Gastroesophageal sphincter (tissue), 4 donors: ENCODE measurements at regions not wholly inside any gene's neighbourhood (a gene's known extent, or its start where the extent isn't known, plus 50 kb on each side); places are given as distances from the start of the nearest gene placed in this dataset.

Experiments used
- ATAC-seq: fragments of 150-250 bp; one replicate; pipeline ENCODE4 v1.9.1; 2016; ENCODE audit warnings: mild to moderate bottlenecking, moderate library complexity
- H3K27ac ChIP-seq, 4 donors: fragments of 200-600 bp; sonication (generic) in 3 of 4; 1 replicate in 3 of 4; 2 replicates in 1 of 4; pipeline ENCODE4 v1.5.1; 2016 to 2019
- H3K27me3 ChIP-seq: fragments of 200-600 bp; sonication (generic); one replicate; pipeline ENCODE4 v1.5.1; 2019
- H3K36me3 ChIP-seq, 2 donors: fragments of 200-600 bp; sonication (generic); one replicate each; pipeline ENCODE4 v1.5.1; 2019; ENCODE audit warnings: control low read depth in 1 of 2
- H3K4me1 ChIP-seq, 3 donors: fragments of 200-600 bp; sonication (generic); 1 replicate in 2 of 3; 2 replicates in 1 of 3; pipeline ENCODE4 v1.5.1; 2016 to 2019; ENCODE audit warnings: control low read depth in 2 of 3
- H3K4me3 ChIP-seq, 2 donors: fragments of 200-600 bp; sonication (generic); one replicate each; pipeline ENCODE4 v1.5.1; 2019; ENCODE audit warnings: mild to moderate bottlenecking in 1 of 2, moderate library complexity in 1 of 2
- H3K9me3 ChIP-seq, 3 donors: fragments of 200-600 bp; sonication (generic); one replicate each; pipeline ENCODE4 v1.5.1; 2017 to 2019; ENCODE audit warnings: control low read depth in 2 of 3
- CTCF ChIP-seq, 4 experiments: fragments of 200-600 bp in 2 of 4; fragments of 450-650 bp in 2 of 4; sonication (generic) in 1 of 4; IDR thresholded peaks; one replicate each; pipeline ENCODE4 v1.5.1; 2017 to 2019; ENCODE audit warnings: antibody characterized with exemption in 4 of 4, mild to moderate bottlenecking in 2 of 4, moderate library complexity in 2 of 4
- EP300 ChIP-seq: sonication (generic); formaldehyde crosslinking; IDR thresholded peaks from one replicate; pipeline ENCODE4 v1.6.1; 2017; ENCODE audit warnings: antibody characterized with exemption, mild to moderate bottlenecking
- POLR2A ChIP-seq, 2 donors: fragments of 450-650 bp; IDR thresholded peaks; one replicate each; pipeline ENCODE4 v1.6.1; 2017; ENCODE audit warnings: antibody characterized with exemption in 2 of 2, mild to moderate bottlenecking in 2 of 2, moderate library complexity in 1 of 2
- POLR2AphosphoS5 ChIP-seq: sonication (generic); formaldehyde crosslinking; IDR thresholded peaks from one replicate; pipeline ENCODE4 v1.6.1; 2017; ENCODE audit warnings: antibody characterized with exemption
- WGBS, 2 donors: methylation state at CpG; one replicate each; pipeline ENCODE4 v1.1.5; 2018; ENCODE audit warnings: low coverage in 1 of 2; 5-methylcytosine and 5-hydroxymethylcytosine counted together

GRCh38 chr5:51997949-51998348, 614.7 kb downstream of the ISL1 start:
- Histone ChIP-seq H3K27ac (no peak overlapping the region), H3K36me3 (no peaks in the 10 kb centered on the region), H3K27me3 (no peaks in the 10 kb centered on the region), H3K4me1 (no peaks in the 10 kb centered on the region), H3K9me3 (no peaks in the 10 kb centered on the region), H3K4me3 (no peak overlapping the region)
- 75 to 88% methylated on average over 1 of the region's 2 CpGs for WGBS, 2 donors
- ATAC-seq = no peak
- TF ChIP-seq EP300 = no peak
- no peak for TF ChIP-seq POLR2AphosphoS5
- no peak for TF ChIP-seq CTCF (IDR thresholded peaks at IDR 0.05)
- TF ChIP-seq POLR2A (IDR thresholded peaks at IDR 0.05) = no peak

GRCh38 chr5:52007230-52007858, 624.1 kb downstream of the ISL1 start:
- Histone ChIP-seq H3K36me3 (no peaks in the 10 kb centered on the region), H3K4me3 (no peak overlapping the region), H3K27me3 (no peaks in the 10 kb centered on the region), H3K4me1 (no peaks in the 10 kb centered on the region), H3K27ac (no peak overlapping the region), H3K9me3 (no peaks in the 10 kb centered on the region)
- ATAC-seq = no peak
- WGBS, 2 donors = 23 to 29% methylated on average over 5 of the region's 5 CpGs
- peak in 3 of 4 experiments; percentile 36 to 61 (median 50) for TF ChIP-seq CTCF (IDR thresholded peaks at IDR 0.05)
- no peak for TF ChIP-seq EP300

- Histone ChIP-seq H3K4me3 (no peak overlapping the region), H3K9me3 (no peaks in the 10 kb centered on the region), H3K36me3 (no peaks in the 10 kb centered on the region), H3K27me3 (no peaks in the 10 kb centered on the region), H3K4me1 (no peaks in the 10 kb centered on the region), H3K27ac (no peak overlapping the region)
- no peak for ATAC-seq
- WGBS, 2 donors = 75 to 89% methylated on average over 2 of the region's 2 CpGs
- no peak for TF ChIP-seq POLR2A (IDR thresholded peaks at IDR 0.05)
- no peak for TF ChIP-seq POLR2AphosphoS5
- no peak for TF ChIP-seq CTCF (IDR thresholded peaks at IDR 0.05)
- no peak for TF ChIP-seq EP300
These were observed 627.2 kb downstream of the ISL1 start for GRCh38 chr5:52010454-52010853.

- H3K27ac ChIP-seq = no peak overlapping the region
- WGBS, 2 donors = 63% methylated on average over 1 of the region's 1 CpG; no CpG with 5 or more reads in 1 of the 2 donors
- no peak for ATAC-seq
- H3K4me3 ChIP-seq = no peak overlapping the region
- no peaks in the 10 kb centered on the region for H3K4me1 ChIP-seq
- TF ChIP-seq POLR2A (IDR thresholded peaks at IDR 0.05) = no peak
- no peak for TF ChIP-seq CTCF (IDR thresholded peaks at IDR 0.05)
- TF ChIP-seq POLR2AphosphoS5 = no peak
- no peak for TF ChIP-seq EP300
- no peaks in the 10 kb centered on the region for H3K27me3 ChIP-seq
- H3K9me3 ChIP-seq = no peaks in the 10 kb centered on the region
- no peaks in the 10 kb centered on the region for H3K36me3 ChIP-seq
These were observed 630.3 kb downstream of the ISL1 start for GRCh38 chr5:52013523-52013922.

- no peak overlapping the region for H3K27ac ChIP-seq
- TF ChIP-seq POLR2AphosphoS5 = no peak
- no peak for TF ChIP-seq EP300
- no peak for TF ChIP-seq CTCF (IDR thresholded peaks at IDR 0.05)
- no peak for TF ChIP-seq POLR2A (IDR thresholded peaks at IDR 0.05)
- H3K27me3 ChIP-seq = no peaks in the 10 kb centered on the region
- H3K4me3 ChIP-seq = no peak overlapping the region
- no peaks in the 10 kb centered on the region for H3K9me3 ChIP-seq
- 76 to 100% methylated on average over 3 to 5 of the region's 5 CpGs for WGBS, 2 donors
- no peaks in the 10 kb centered on the region for H3K36me3 ChIP-seq
- no peaks in the 10 kb centered on the region for H3K4me1 ChIP-seq
- ATAC-seq = no peak
These were observed 632.5 kb downstream of the ISL1 start for GRCh38 chr5:52015760-52016159.
